ENCODE measurements at regions not wholly inside any gene's neighbourhood (a gene's known extent, or its start where the extent isn't known, plus 50 kb on each side); places are given as distances from the start of the nearest gene placed in this dataset.

- Histone ChIP-seq H3K27ac (ENCODE audit: extremely low read depth, low read depth, low read length) (no peak overlapping the region), H3K27me3 (ENCODE audit: control insufficient read depth in 2 of 2, insufficient read depth in 2 of 2, low read length in 2 of 2) (no peaks in the 10 kb centered on the region), H3K9me1 (ENCODE audit: control insufficient read depth, insufficient read depth, low read length) (no peaks in the 10 kb centered on the region), H3K4me2 (ENCODE audit: insufficient read depth, low read length) (no peak overlapping the region), H3K4me1 (replicated peaks in 1 of 2; ENCODE audit: control insufficient read depth in 2 of 2, insufficient read depth in 2 of 2, low read length in 2 of 2) (no peaks in the 10 kb centered on the region), H4K20me1 (replicated peaks; ENCODE audit: control insufficient read depth, insufficient read depth, low read length) (no peaks in the 10 kb centered on the region), H3K36me3 (ENCODE audit: control insufficient read depth, insufficient read depth, low read length) (no peaks in the 10 kb centered on the region), H3K4me3 (no peak overlapping the region), H3K79me2 (ENCODE audit: control insufficient read depth, insufficient read depth, low read length) (no peaks in the 10 kb centered on the region), H2AFZ (ENCODE audit: low read depth, low read length) (no peak overlapping the region), H3K9ac (ENCODE audit: insufficient read depth in 1 of 2, low read depth in 2 of 2, low read length in 2 of 2) (no peak overlapping the region), H3K9me3 (replicated peaks; ENCODE audit: control insufficient read depth, insufficient read depth, low read depth, low read length) (no peaks in the 10 kb centered on the region)
- ChIA-PET POLR2A (no interaction called here), CTCF (ENCODE audit: low intra/inter-chr PET ratio) (no interaction called here)
- intact Hi-C loops (cut with micrococcal nuclease) (no loop called here), in situ Hi-C loops (cut with MboI) (no loop called here)
- FAIRE-seq (no peak), DNase-seq (ENCODE audit: extremely low read depth in 1 of 4, low spot score in 3 of 4) (no peak), ATAC-seq (no peak)
- TF ChIP-seq CHD1 (IDR thresholded peaks at IDR 0.05; ENCODE audit: low read length) (no peak), CREM (IDR thresholded peaks at IDR 0.05; ENCODE audit: low read depth) (no peak), CBX1 (IDR thresholded peaks at IDR 0.05; ENCODE audit: low read depth) (no peak), KAT2B (IDR thresholded peaks at IDR 0.05; ENCODE audit: low read depth, low read length) (no peak), MBD1 (CRISPR knock-in tag; IDR thresholded peaks at IDR 0.05) (no peak), ZC3H8 (IDR thresholded peaks at IDR 0.05) (no peak), DEAF1 (CRISPR knock-in tag; IDR thresholded peaks at IDR 0.05) (no peak), C11orf30 (IDR thresholded peaks at IDR 0.05; ENCODE audit: low read depth) (0 out of 2 replicates have a peak, but pooled peaks have one; percentile 5), ZNF316 (IDR thresholded peaks at IDR 0.05) (peak; percentile 34; the same call in 1 of the 2 replicates), HEY1 (CRISPR knock-in tag; IDR thresholded peaks at IDR 0.05; ENCODE audit: borderline replicate concordance) (no peak), MAFF (IDR thresholded peaks at IDR 0.05; ENCODE audit: low read length) (0 out of 2 replicates have a peak, but pooled peaks have one; percentile 8), AFF4 (CRISPR knock-in tag; IDR thresholded peaks at IDR 0.05) (no peak), ZNF41 (CRISPR knock-in tag; conservative IDR thresholded peaks at IDR 0.05) (no peak), SRSF3 (IDR thresholded peaks at IDR 0.05; ENCODE audit: insufficient read depth, low read length) (no peak), GATAD2B (IDR thresholded peaks at IDR 0.05; ENCODE audit: borderline replicate concordance) (no peak)
- no TSS peak for BruUV-seq (replicated peaks)
- 14% methylated on average over 1 of the region's 1 CpG for WGBS (ENCODE audit: insufficient coverage, low coverage, missing lambda C conversion rate)
These were observed 221.9 kb upstream of the GBE1 start for GRCh38 chr3:81983382-81983781.
